ENCODE measurements at regions not wholly inside any gene's neighbourhood (a gene's known extent, or its start where the extent isn't known, plus 50 kb on each side); places are given as distances from the start of the nearest gene placed in this dataset.

GRCh38 chr17:77466596-77467223 lies 325.9 kb downstream of the SEC14L1 start:
- TF ChIP-seq NR2C2 (CRISPR knock-in tag; IDR thresholded peaks at IDR 0.05) (no peak), NFE2L1 (CRISPR knock-in tag; IDR thresholded peaks at IDR 0.05) (no peak), CTCF (IDR thresholded peaks at IDR 0.05) (no peak), CREM (CRISPR knock-in tag; IDR thresholded peaks at IDR 0.05) (no peak), ZNF121 (CRISPR knock-in tag; IDR thresholded peaks at IDR 0.05) (no peak)

All from WTC11 (cell line).